Fibroblast of mammary gland (primary cell): ENCODE measurements at regions not wholly inside any gene's neighbourhood (a gene's known extent, or its start where the extent isn't known, plus 50 kb on each side); places are given as distances from the start of the nearest gene placed in this dataset.

ENCODE experiments used
- DNase-seq: peaks from one replicate; pipeline ENCODE4 v3.0.0-alpha.2; 2010; ENCODE audit warnings: low read depth
- H3K4me3 ChIP-seq: 2 replicates; pipeline ENCODE4 v1.5.1; 2011; ENCODE audit warnings: low read depth, mild to moderate bottlenecking, low read length, moderate library complexity; ENCODE audit not compliant: control insufficient read depth
- CTCF ChIP-seq: conservative IDR thresholded peaks from 2 replicates; pipeline ENCODE4 v1.5.1; 2011; ENCODE audit warnings: low read depth, low read length, inconsistent platforms; ENCODE audit not compliant: control insufficient read depth, insufficient read depth

GRCh38 chr5:121503111-121503840 is 348.4 kb upstream of the FTMT start:
- DNase-seq = peak; percentile 1
- TF ChIP-seq CTCF = no peak
- H3K4me3 ChIP-seq = no peak overlapping the region

- H3K4me3 ChIP-seq = no peak overlapping the region
- TF ChIP-seq CTCF = no peak
- no peak for DNase-seq
Measured at GRCh38 chr5:121516997-121517396, 334.7 kb upstream of the FTMT start.

- H3K4me3 ChIP-seq = no peak overlapping the region
- peak; percentile 15 for DNase-seq
- no peak for TF ChIP-seq CTCF
Measured at GRCh38 chr5:121525706-121526105, 326.0 kb upstream of the FTMT start.

- TF ChIP-seq CTCF = no peak
Measured at GRCh38 chr5:121526908-121527307, 324.8 kb upstream of the FTMT start.

GRCh38 chr5:121533814-121534213 is 317.9 kb upstream of the FTMT start:
- no peak overlapping the region for H3K4me3 ChIP-seq
- DNase-seq = no peak
- TF ChIP-seq CTCF = no peak

More at GRCh38 chr5:121526908-121527307, 324.8 kb upstream of the FTMT start:
- H3K4me3 ChIP-seq = no peak overlapping the region
- no peak for DNase-seq

- no peak overlapping the region for H3K4me3 ChIP-seq
- DNase-seq = no peak
- no peak for TF ChIP-seq CTCF
Measured at GRCh38 chr5:121550989-121551388, 300.7 kb upstream of the FTMT start.
